Caco-2 (cell line): ENCODE measurements at regions not wholly inside any gene's neighbourhood (a gene's known extent, or its start where the extent isn't known, plus 50 kb on each side); places are given as distances from the start of the nearest gene placed in this dataset.

Experiments used
- BruUV-seq: library from RNA; stranded (reverse); fragments of 400-500 nt; replicated peaks from 2 replicates; lab custom pipeline; 2021; lab: Mats Ljungman, UMichigan
- CTCF ChIA-PET: fragments of 300-600 bp; sonication (Branson Sonifier 250); formaldehyde crosslinking; loops from one replicate; lab custom pipeline; 2022; ENCODE audit warnings: antibody characterized with exemption; lab: Charles Lee
- POLR2A ChIA-PET: fragments of 300-600 bp; sonication (Branson Sonifier 250); formaldehyde crosslinking; loops from one replicate; lab custom pipeline; 2022; ENCODE audit warnings: antibody characterized with exemption; lab: Charles Lee
- DNase-seq, 2 experiments: peaks; one replicate each; pipeline versions ENCODE4 v3.0.0 to v3.0.0-alpha.2; 2020 to 2022
- H3K27me3 ChIP-seq: replicated peaks from 2 replicates; pipeline ENCODE4 v1.6.0; 2011; ENCODE audit warnings: low read length; ENCODE audit not compliant: control insufficient read depth, insufficient read depth
- H3K36me3 ChIP-seq: 2 replicates; pipeline ENCODE4 v1.5.1; 2011; ENCODE audit warnings: low read length; ENCODE audit not compliant: control insufficient read depth, insufficient read depth
- H3K4me1 ChIP-seq: fragments of 250-450 bp; sonication (Bioruptor Pico); 2 replicates; pipeline ENCODE4 v1.5.1; 2020; ENCODE audit warnings: mild to moderate bottlenecking
- H3K4me3 ChIP-seq: 2 replicates; pipeline ENCODE4 v1.5.1; 2011; ENCODE audit warnings: low read depth, mild to moderate bottlenecking, control low read depth, low read length
- H3K9me3 ChIP-seq: fragments of 250-450 bp; sonication (Bioruptor Pico); 2 replicates; pipeline ENCODE4 v1.5.1; 2020; ENCODE audit warnings: mild to moderate bottlenecking, moderate library complexity
- H3K27ac Mint-ChIP-seq: one replicate; pipeline ENCODE4 v1.8.0; 2022; ENCODE audit warnings: mixed read lengths; ENCODE audit not compliant: unreplicated experiment
- H3K27me3 Mint-ChIP-seq: one replicate; pipeline ENCODE4 v1.8.0; 2022; ENCODE audit warnings: mixed read lengths; ENCODE audit not compliant: insufficient read depth, unreplicated experiment
- H3K36me3 Mint-ChIP-seq: one replicate; pipeline ENCODE4 v1.8.0; 2022; ENCODE audit warnings: mild to moderate bottlenecking, mixed read lengths; ENCODE audit not compliant: insufficient read depth, unreplicated experiment
- H3K4me1 Mint-ChIP-seq: one replicate; pipeline ENCODE4 v1.8.0; 2022; ENCODE audit warnings: low read depth, mixed read lengths; ENCODE audit not compliant: unreplicated experiment
- H3K4me3 Mint-ChIP-seq: one replicate; pipeline ENCODE4 v1.8.0; 2022; ENCODE audit warnings: mild to moderate bottlenecking, moderate library complexity, mixed read lengths; ENCODE audit not compliant: unreplicated experiment
- H3K9me3 Mint-ChIP-seq: one replicate; pipeline ENCODE4 v1.8.0; 2022; ENCODE audit warnings: mixed read lengths; ENCODE audit not compliant: unreplicated experiment
- CTCF ChIP-seq, 2 experiments: fragments of 200-600 bp in 1 of 2; IDR thresholded peaks; 1 replicate in 1 of 2; 2 replicates in 1 of 2; pipeline versions ENCODE4 v1.5.1 to v1.8.0; 2011 to 2022; ENCODE audit warnings: antibody characterized with exemption in 1 of 2, control low read depth in 1 of 2, inconsistent platforms in 1 of 2, low read depth in 1 of 2, low read length in 1 of 2, mild to moderate bottlenecking in 1 of 2, moderate library complexity in 1 of 2; ENCODE audit not compliant: insufficient read depth in 1 of 2, severe bottlenecking in 1 of 2, unreplicated experiment in 1 of 2
- intact Hi-C: fragments of 100-400 bp; cut with micrococcal nuclease; formaldehyde crosslinking; loops from one replicate; pipeline ENCODE4 v1.10.0; 2022; ENCODE audit not compliant: unreplicated experiment

DNA sequence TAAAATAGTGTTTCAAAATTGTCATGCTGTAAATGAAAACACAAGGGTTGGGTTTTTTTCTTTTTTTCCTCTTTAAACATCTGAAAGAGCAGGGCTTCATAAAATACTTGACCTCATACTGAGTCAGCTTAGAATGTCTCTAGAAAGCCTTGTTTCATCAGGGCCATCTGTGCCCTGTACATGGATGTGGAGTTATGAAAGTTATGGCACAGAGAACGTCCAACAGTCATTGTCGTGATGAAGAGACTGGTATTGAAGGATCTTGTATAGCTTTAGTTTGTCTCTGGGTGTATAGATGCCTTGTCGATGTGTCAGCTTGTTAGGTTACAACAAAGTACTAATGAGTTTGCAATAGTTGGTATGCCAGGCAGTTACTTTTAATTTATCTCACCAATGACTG is 127.3 kb downstream of the FAM204A start:
- Histone ChIP-seq H3K9me3 (no peaks in the 10 kb centered on the region), H3K36me3 (no peaks in the 10 kb centered on the region), H3K27me3 (no peaks in the 10 kb centered on the region), H3K4me1 (no peaks in the 10 kb centered on the region; the same call in 1 of the 2 replicates), H3K4me3 (no peak overlapping the region)
- Mint-ChIP-seq H3K36me3 (no peaks in the 10 kb centered on the region), H3K27ac (no peak overlapping the region), H3K4me1 (peaks cover under 1% of the 10 kb centered on the region), H3K27me3 (no peaks in the 10 kb centered on the region), H3K4me3 (no peak overlapping the region), H3K9me3 (no peaks in the 10 kb centered on the region)
- intact Hi-C loops = no loop called here
- CTCF ChIA-PET = no interaction called here
- BruUV-seq = no TSS peak
- no peak for DNase-seq
- POLR2A ChIA-PET = no interaction called here
- no peak for TF ChIP-seq CTCF (IDR thresholded peaks at IDR 0.05; ENCODE audit: insufficient read depth in 1 of 2, low read depth in 1 of 2, low read length in 1 of 2, severe bottlenecking in 1 of 2, unreplicated experiment in 1 of 2)

DNA sequence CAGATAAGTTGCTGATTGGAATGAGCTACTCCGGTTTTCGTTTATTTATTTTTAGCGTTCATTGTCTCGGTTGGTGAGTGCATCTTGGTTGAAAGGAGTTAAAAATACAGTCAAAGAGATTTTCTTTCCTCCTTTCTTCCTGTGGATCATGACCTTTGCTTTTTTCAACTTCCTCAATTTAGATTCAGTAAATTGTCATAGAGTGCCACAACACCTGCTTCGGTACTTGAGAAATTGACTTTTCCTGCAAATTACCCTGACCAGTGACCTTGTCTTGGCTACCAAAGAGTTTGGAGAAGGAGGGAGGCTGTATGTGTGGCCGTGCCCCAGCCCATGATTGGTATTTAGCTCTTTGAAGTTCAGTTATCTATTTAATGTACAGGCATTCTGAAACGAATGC is 128.7 kb downstream of the FAM204A start:
- TF ChIP-seq CTCF (IDR thresholded peaks at IDR 0.05; ENCODE audit: insufficient read depth in 1 of 2, low read depth in 1 of 2, low read length in 1 of 2, severe bottlenecking in 1 of 2, unreplicated experiment in 1 of 2) = no peak
- H3K27me3 ChIP-seq = no peaks in the 10 kb centered on the region
- H3K9me3 ChIP-seq = no peaks in the 10 kb centered on the region
- no peak overlapping the region for H3K4me3 ChIP-seq
- POLR2A ChIA-PET = no interaction called here
- H3K36me3 ChIP-seq = no peaks in the 10 kb centered on the region
- no peaks in the 10 kb centered on the region for H3K9me3 Mint-ChIP-seq
- no TSS peak for BruUV-seq
- no peak overlapping the region for H3K4me3 Mint-ChIP-seq
- H3K36me3 Mint-ChIP-seq = no peaks in the 10 kb centered on the region
- H3K4me1 ChIP-seq = no peaks in the 10 kb centered on the region; the same call in 1 of the 2 replicates
- DNase-seq = no peak
- CTCF ChIA-PET = no interaction called here
- intact Hi-C loops = no loop called here
- no peaks in the 10 kb centered on the region for H3K27me3 Mint-ChIP-seq
- H3K4me1 Mint-ChIP-seq = peaks cover 6% of the 10 kb centered on the region
- no peak overlapping the region for H3K27ac Mint-ChIP-seq

DNA sequence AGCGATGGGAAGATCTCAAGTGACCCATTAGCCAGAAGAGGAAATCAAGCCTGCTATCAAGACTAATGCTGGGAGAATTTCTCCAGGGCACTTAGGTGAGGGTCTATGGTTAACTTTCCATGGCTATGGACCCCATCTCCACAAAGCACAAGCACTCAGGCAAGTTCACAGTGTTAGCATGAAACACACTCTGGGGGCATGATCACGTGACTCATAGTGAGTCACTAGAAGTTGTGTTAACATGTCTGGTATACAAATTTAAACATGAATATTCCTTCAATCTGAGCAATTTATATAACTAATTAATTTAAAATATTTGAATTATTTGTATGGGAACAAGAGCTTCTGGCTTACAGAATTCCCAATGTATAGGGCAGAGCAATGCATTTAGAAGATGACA is 131.8 kb downstream of the FAM204A start:
- H3K27me3 ChIP-seq = no peaks in the 10 kb centered on the region
- no peaks in the 10 kb centered on the region for H3K9me3 ChIP-seq
- Mint-ChIP-seq H3K27ac (no peak overlapping the region), H3K4me1 (peaks cover 6% of the 10 kb centered on the region), H3K4me3 (no peak overlapping the region), H3K9me3 (no peaks in the 10 kb centered on the region), H3K36me3 (no peaks in the 10 kb centered on the region), H3K27me3 (no peaks in the 10 kb centered on the region)
- H3K4me3 ChIP-seq = no peak overlapping the region
- no peaks in the 10 kb centered on the region for H3K36me3 ChIP-seq
- no peak for DNase-seq
- ChIA-PET POLR2A (no interaction called here), CTCF (no interaction called here)
- H3K4me1 ChIP-seq = no peaks in the 10 kb centered on the region; the same call in 1 of the 2 replicates
- TF ChIP-seq CTCF (IDR thresholded peaks at IDR 0.05; ENCODE audit: insufficient read depth in 1 of 2, low read depth in 1 of 2, low read length in 1 of 2, severe bottlenecking in 1 of 2, unreplicated experiment in 1 of 2) = no peak
- intact Hi-C loops = no loop called here
- BruUV-seq = no TSS peak
